Heart left ventricle (tissue), 16 donors: ENCODE measurements at regions not wholly inside any gene's neighbourhood (a gene's known extent, or its start where the extent isn't known, plus 50 kb on each side); places are given as distances from the start of the nearest gene placed in this dataset.

ENCODE experiments used
- ATAC-seq, 4 donors: fragments of 200-7000 bp; cut with Tn5 transposase; one replicate each; pipeline ENCODE4 v1.9.1; 2020 to 2022; ENCODE audit warnings: moderate library complexity in 4 of 4, mild to moderate bottlenecking in 3 of 4, moderate number of reproducible peaks in 1 of 4
- DNase-seq, 5 donors: peaks; one replicate each; pipeline ENCODE4 v3.0.0-alpha.2; 2020
- H3K27ac ChIP-seq, 12 donors: fragments of 200-600 bp; sonication (generic) in 4 of 12; one replicate each; pipeline versions ENCODE4 v1.5.0 to v1.8.0; 2016 to 2022; ENCODE audit warnings: mild to moderate bottlenecking in 2 of 12
- H3K27me3 ChIP-seq, 9 donors: fragments of 200-600 bp; sonication (generic) in 2 of 9; one replicate each; pipeline versions ENCODE4 v1.5.1 to v1.8.0; 2016 to 2022; ENCODE audit warnings: mild to moderate bottlenecking in 3 of 9
- H3K36me3 ChIP-seq, 9 donors: fragments of 200-600 bp; sonication (generic) in 2 of 9; one replicate each; pipeline versions ENCODE4 v1.5.0 to v1.8.0; 2018 to 2022; ENCODE audit warnings: mild to moderate bottlenecking in 2 of 9
- H3K4me1 ChIP-seq, 12 donors: fragments of 200-600 bp; sonication (generic) in 4 of 12; one replicate each; pipeline versions ENCODE4 v1.5.0 to v1.8.0; 2016 to 2022; ENCODE audit warnings: mild to moderate bottlenecking in 3 of 12
- H3K4me3 ChIP-seq, 12 donors: fragments of 200-600 bp; sonication (generic) in 4 of 12; one replicate each; pipeline versions ENCODE4 v1.5.0 to v1.8.0; 2017 to 2022; ENCODE audit warnings: mild to moderate bottlenecking in 9 of 12, moderate library complexity in 4 of 12
- H3K9me3 ChIP-seq, 12 donors: fragments of 200-600 bp; sonication (generic) in 4 of 12; one replicate each; pipeline versions ENCODE4 v1.5.0 to v1.8.0; 2016 to 2022; ENCODE audit warnings: mild to moderate bottlenecking in 1 of 12
- CTCF ChIP-seq, 12 donors: fragments of 200-600 bp; sonication (generic) in 4 of 12; IDR thresholded peaks; one replicate each; pipeline versions ENCODE4 v1.5.0 to v1.8.0; 2018 to 2022; ENCODE audit warnings: antibody characterized with exemption in 12 of 12, mild to moderate bottlenecking in 5 of 12
- POLR2A ChIP-seq, 2 donors: fragments of 450-650 bp; IDR thresholded peaks; one replicate each; pipeline ENCODE4 v1.6.1; 2017; ENCODE audit warnings: antibody characterized with exemption in 2 of 2, mild to moderate bottlenecking in 2 of 2, moderate library complexity in 2 of 2
- WGBS, 4 donors: extraction: QIAGEN DNeasy Blood & Tissue Kit in 2 of 4; methylation state at CpG; one replicate each; pipeline versions ENCODE4 v1.1.5 to v1.1.7; 2013 to 2018; 5-methylcytosine and 5-hydroxymethylcytosine counted together
- intact Hi-C, 10 donors: fragments of 100-400 bp; cut with DNase I; formaldehyde crosslinking; loops; one replicate each; pipeline versions ENCODE4 v1.11.1 to v1.14.2; 2022
- donor health status: ischemic (EF 13 %, LVEDD 7.1; RV severe dilation, severe dysfunction).
- donor health status: healthy with polysubstance abuse.
- donor health status: DM: no; HTN: yes; CAD: no.
- donor health status: DM: no; HTN: no; CAD: no.
- donor health status: ischemic (EF 25% LVEDD 6.9; RV normal size, moderate dysfunction).
- donor health status: ischemic (EF 25% LVEDD 5.7; RV mildly dilated, moderate dysfunction).
- donor health status: healthy.
- donor health status: DM: yes; HTN: yes; CAD: no.
- donor health status: ischemic (EF 35%, LVEDD 5.7; RV mildly dilated, moderate dysfunction).
- donor health status: nonischemic (EF 11% LVEDD 7.7; RV severe dilation, severe dysfunction).
- donor health status: DM: yes; HTN: yes; CAD: no.
- donor health status: PGD.
- donor health status: ischemic (EF 29% LVEDD 5.4; RV normal size, mild dysfunction).
- donor health status: nonischemic (EF 23%, LVEDD 6.1; RV moderate dilation, normal function).

GRCh38 chr10:56934515-56934914 lies 573.5 kb upstream of the ZWINT start:
- Histone ChIP-seq H3K9me3 (peaks cover 0 to 15% (median 0%) of the 10 kb centered on the region in 12 donors), H3K27ac (no peak overlapping the region), H3K4me1 (no peaks in the 10 kb centered on the region), H3K4me3 (no peak overlapping the region), H3K36me3 (no peaks in the 10 kb centered on the region), H3K27me3 (no peaks in the 10 kb centered on the region)
- ATAC-seq: no peak
- 60 to 92% (median 74%) methylated on average over 4 of the region's 4 CpGs for WGBS, 4 donors
- intact Hi-C loops: no loop called here
- peak in 1 of 5 donors; percentile 15 for DNase-seq
- no peak for TF ChIP-seq POLR2A (IDR thresholded peaks at IDR 0.05)
- no peak for TF ChIP-seq CTCF (IDR thresholded peaks at IDR 0.05)

- TF ChIP-seq CTCF (IDR thresholded peaks at IDR 0.05) (no peak), POLR2A (IDR thresholded peaks at IDR 0.05) (no peak)
- H3K27me3 ChIP-seq: no peaks in the 10 kb centered on the region
- H3K9me3 ChIP-seq: peaks cover 0 to 18% (median 6%) of the 10 kb centered on the region in 12 donors
- DNase-seq: no peak
- no peak overlapping the region for H3K4me3 ChIP-seq
- no peak overlapping the region for H3K27ac ChIP-seq
- intact Hi-C loops: no loop called here
- H3K36me3 ChIP-seq: no peaks in the 10 kb centered on the region
- WGBS, 4 donors: 56 to 67% (median 58%) methylated on average over 1 of the region's 1 CpG
- H3K4me1 ChIP-seq: no peaks in the 10 kb centered on the region
- ATAC-seq: no peak
Measured at GRCh38 chr10:56928714-56929113, 567.7 kb upstream of the ZWINT start.

- H3K4me3 ChIP-seq: no peak overlapping the region
- no peak for ATAC-seq
- no peak for DNase-seq
- H3K27me3 ChIP-seq: no peaks in the 10 kb centered on the region
- no peaks in the 10 kb centered on the region for H3K4me1 ChIP-seq
- intact Hi-C loops: no loop called here
- no peaks in the 10 kb centered on the region for H3K36me3 ChIP-seq
- TF ChIP-seq CTCF (IDR thresholded peaks at IDR 0.05) (no peak), POLR2A (IDR thresholded peaks at IDR 0.05) (no peak)
- H3K9me3 ChIP-seq: peaks cover 0 to 23% (median 9%) of the 10 kb centered on the region in 12 donors
- no peak overlapping the region for H3K27ac ChIP-seq
- WGBS, 4 donors: 81 to 87% (median 85%) methylated on average over 2 of the region's 2 CpGs
Measured at GRCh38 chr10:56927701-56928100, 566.6 kb upstream of the ZWINT start.

- no peaks in the 10 kb centered on the region for H3K36me3 ChIP-seq
- 84 to 93% (median 89%) methylated on average over 11 of the region's 11 CpGs for WGBS, 4 donors
- peaks cover 0 to 25% (median 9%) of the 10 kb centered on the region in 12 donors for H3K9me3 ChIP-seq
- H3K4me3 ChIP-seq: no peak overlapping the region
- no peak for DNase-seq
- no peaks in the 10 kb centered on the region for H3K4me1 ChIP-seq
- no peaks in the 10 kb centered on the region for H3K27me3 ChIP-seq
- intact Hi-C loops: no loop called here
- TF ChIP-seq CTCF (IDR thresholded peaks at IDR 0.05) (no peak), POLR2A (IDR thresholded peaks at IDR 0.05) (no peak)
- H3K27ac ChIP-seq: no peak overlapping the region
- ATAC-seq: no peak
Measured at GRCh38 chr10:56920601-56921261, 559.7 kb upstream of the ZWINT start.
